Erythroblast (primary cell): ENCODE measurements at regions not wholly inside any gene's neighbourhood (a gene's known extent, or its start where the extent isn't known, plus 50 kb on each side); places are given as distances from the start of the nearest gene placed in this dataset.

Experiments used
- GATA1 ChIP-seq: IDR thresholded peaks from 2 replicates; pipeline ENCODE4 v1.6.1; 2011; ENCODE audit warnings: low read depth, mild to moderate bottlenecking, control low read depth, low read length, moderate library complexity
- POLR2A ChIP-seq: IDR thresholded peaks from 2 replicates; pipeline ENCODE4 v1.6.1; 2011; ENCODE audit warnings: mild to moderate bottlenecking, low read length

GRCh38 chr2:65545837-65546805 is 113.7 kb upstream of the SPRED2 start:
- TF ChIP-seq POLR2A (no peak), GATA1 (no peak)
